Fibroblast of lung (primary cell): ENCODE measurements at regions not wholly inside any gene's neighbourhood (a gene's known extent, or its start where the extent isn't known, plus 50 kb on each side); places are given as distances from the start of the nearest gene placed in this dataset.

Experiments
- CTCF ChIP-seq, 2 donors: IDR thresholded peaks in 1 of 2; conservative IDR thresholded peaks in 1 of 2; 1 replicate in 1 of 2; 2 replicates in 1 of 2; pipeline ENCODE4 v1.5.1; 2011 to 2012; ENCODE audit warnings: low read length in 2 of 2, control low read depth in 1 of 2, inconsistent platforms in 1 of 2, low read depth in 1 of 2, mild to moderate bottlenecking in 1 of 2
- EZH2 ChIP-seq: IDR thresholded peaks from 2 replicates; pipeline ENCODE4 v1.5.1; 2012; ENCODE audit warnings: low read length, control low read depth, mild to moderate bottlenecking; ENCODE audit errors: missing control alignments

GRCh38 chr2:177129610-177130009 lies 83.0 kb upstream of the HNRNPA3 start:
- TF ChIP-seq CTCF (conservative IDR thresholded peaks at IDR 0.05 in 1 of 2, IDR thresholded peaks at IDR 0.05 in 1 of 2; ENCODE audit: low read depth in 1 of 2, low read length in 2 of 2) = no peak
- no peak for TF ChIP-seq EZH2
